ENCODE measurements at regions not wholly inside any gene's neighbourhood (a gene's known extent, or its start where the extent isn't known, plus 50 kb on each side); places are given as distances from the start of the nearest gene placed in this dataset.

- H3K36me3 Mint-ChIP-seq (ENCODE audit: insufficient read depth, unreplicated experiment) = no peaks in the 10 kb centered on the region
- TF ChIP-seq CTCF (IDR thresholded peaks at IDR 0.05; ENCODE audit: unreplicated experiment) = no peak
- no TSS peak for BruUV-seq (replicated peaks)
- no peak overlapping the region for H3K27ac Mint-ChIP-seq (ENCODE audit: unreplicated experiment)
- no peaks in the 10 kb centered on the region for H3K4me1 Mint-ChIP-seq (ENCODE audit: low read depth, unreplicated experiment)
- CTCF ChIA-PET = interaction anchor here (0.6 kb wide), 1 partner anchor 359 kb away, joined by 3 read pairs; no protein-coding TSS in a partner anchor
- no peaks in the 10 kb centered on the region for H3K9me3 Mint-ChIP-seq (ENCODE audit: low read depth, unreplicated experiment)
- peaks cover 57% of the 10 kb centered on the region for H3K27me3 Mint-ChIP-seq (ENCODE audit: unreplicated experiment)
- DNase-seq = no peak
- intact Hi-C loops (cut with micrococcal nuclease; ENCODE audit: unreplicated experiment) = no loop called here
- H3K4me3 Mint-ChIP-seq (ENCODE audit: low read depth, unreplicated experiment) = no peak overlapping the region
Measured at GRCh38 chr10:78707745-78708144, 361.0 kb upstream of the ZMIZ1 start.

GRCh38 chr10:78712147-78712546, 356.6 kb upstream of the ZMIZ1 start:
- no peak for TF ChIP-seq CTCF (IDR thresholded peaks at IDR 0.05; ENCODE audit: unreplicated experiment)
- Mint-ChIP-seq H3K27ac (ENCODE audit: unreplicated experiment) (no peak overlapping the region), H3K4me3 (ENCODE audit: low read depth, unreplicated experiment) (no peak overlapping the region), H3K9me3 (ENCODE audit: low read depth, unreplicated experiment) (no peaks in the 10 kb centered on the region), H3K36me3 (ENCODE audit: insufficient read depth, unreplicated experiment) (no peaks in the 10 kb centered on the region), H3K4me1 (ENCODE audit: low read depth, unreplicated experiment) (no peaks in the 10 kb centered on the region), H3K27me3 (ENCODE audit: unreplicated experiment) (peaks cover 85% of the 10 kb centered on the region)
- DNase-seq = no peak
- no TSS peak for BruUV-seq (replicated peaks)
- intact Hi-C loops (cut with micrococcal nuclease; ENCODE audit: unreplicated experiment) = no loop called here
- CTCF ChIA-PET = no interaction called here

- no peaks in the 10 kb centered on the region for H3K9me3 Mint-ChIP-seq (ENCODE audit: low read depth, unreplicated experiment)
- no peak for TF ChIP-seq CTCF (IDR thresholded peaks at IDR 0.05; ENCODE audit: unreplicated experiment)
- peaks cover 93% of the 10 kb centered on the region for H3K27me3 Mint-ChIP-seq (ENCODE audit: unreplicated experiment)
- no peak for DNase-seq
- H3K36me3 Mint-ChIP-seq (ENCODE audit: insufficient read depth, unreplicated experiment) = no peaks in the 10 kb centered on the region
- H3K4me3 Mint-ChIP-seq (ENCODE audit: low read depth, unreplicated experiment) = no peak overlapping the region
- intact Hi-C loops (cut with micrococcal nuclease; ENCODE audit: unreplicated experiment) = no loop called here
- no peak overlapping the region for H3K27ac Mint-ChIP-seq (ENCODE audit: unreplicated experiment)
- BruUV-seq (replicated peaks) = no TSS peak
- CTCF ChIA-PET = interaction anchor here (1.3 kb wide), 1 partner anchor 43 kb away, joined by 4 read pairs; no protein-coding TSS in a partner anchor
- H3K4me1 Mint-ChIP-seq (ENCODE audit: low read depth, unreplicated experiment) = no peaks in the 10 kb centered on the region
Measured at GRCh38 chr10:78713659-78714058, 355.1 kb upstream of the ZMIZ1 start.

- intact Hi-C loops (cut with micrococcal nuclease; ENCODE audit: unreplicated experiment) = no loop called here
- no peak for TF ChIP-seq CTCF (IDR thresholded peaks at IDR 0.05; ENCODE audit: unreplicated experiment)
- Mint-ChIP-seq H3K4me1 (ENCODE audit: low read depth, unreplicated experiment) (no peaks in the 10 kb centered on the region), H3K27ac (ENCODE audit: unreplicated experiment) (no peak overlapping the region), H3K9me3 (ENCODE audit: low read depth, unreplicated experiment) (no peaks in the 10 kb centered on the region), H3K4me3 (ENCODE audit: low read depth, unreplicated experiment) (no peak overlapping the region), H3K36me3 (ENCODE audit: insufficient read depth, unreplicated experiment) (no peaks in the 10 kb centered on the region), H3K27me3 (ENCODE audit: unreplicated experiment) (peaks cover 93% of the 10 kb centered on the region)
- DNase-seq = no peak
- CTCF ChIA-PET = no interaction called here
- BruUV-seq (replicated peaks) = no TSS peak
Measured at GRCh38 chr10:78714225-78714624, 354.5 kb upstream of the ZMIZ1 start.
